ENCODE measurements at regions not wholly inside any gene's neighbourhood (a gene's known extent, or its start where the extent isn't known, plus 50 kb on each side); places are given as distances from the start of the nearest gene placed in this dataset.

DNA sequence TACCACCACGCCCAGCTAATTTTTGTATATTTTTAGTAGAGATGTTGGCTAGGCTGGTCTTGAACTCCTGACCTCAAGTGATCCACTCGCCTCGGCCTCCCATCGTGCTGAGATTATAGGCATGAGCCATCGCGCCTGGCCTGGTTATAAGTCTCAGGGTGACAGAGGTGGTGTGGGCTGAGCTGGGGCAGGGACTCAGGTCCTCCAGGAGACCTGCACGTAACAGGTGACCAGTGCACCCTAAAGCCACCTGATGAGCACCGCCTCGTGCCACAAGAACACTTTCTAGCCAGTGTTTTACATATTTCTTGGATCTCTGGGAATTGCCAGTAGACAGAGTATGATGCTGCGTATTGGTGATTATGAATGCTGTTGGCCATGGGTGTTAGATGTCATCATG, 136.5 kb upstream of the CPM start:
- Mint-ChIP-seq H3K27me3 (ENCODE audit: unreplicated experiment) (no peaks in the 10 kb centered on the region), H3K4me3 (ENCODE audit: low read depth, unreplicated experiment) (no peak overlapping the region), H3K4me1 (ENCODE audit: low read depth, unreplicated experiment) (peaks cover 57% of the 10 kb centered on the region), H3K9me3 (ENCODE audit: low read depth, unreplicated experiment) (no peaks in the 10 kb centered on the region), H3K36me3 (ENCODE audit: insufficient read depth, unreplicated experiment) (no peaks in the 10 kb centered on the region), H3K27ac (ENCODE audit: unreplicated experiment) (no peak overlapping the region)
- CTCF ChIA-PET: interaction anchor here (1.0 to 2.7 kb wide), 5 partner anchors 16 to 173 kb away, joined by 3 to 22 read pairs (median 6); no protein-coding TSS in a partner anchor
- BruUV-seq (replicated peaks): no TSS peak
- intact Hi-C loops (cut with micrococcal nuclease; ENCODE audit: unreplicated experiment): loop anchor here (2.0 to 5.0 kb wide), 4 partner anchors 17 to 205 kb away; no protein-coding TSS in a partner anchor
- TF ChIP-seq, protein P1, sequence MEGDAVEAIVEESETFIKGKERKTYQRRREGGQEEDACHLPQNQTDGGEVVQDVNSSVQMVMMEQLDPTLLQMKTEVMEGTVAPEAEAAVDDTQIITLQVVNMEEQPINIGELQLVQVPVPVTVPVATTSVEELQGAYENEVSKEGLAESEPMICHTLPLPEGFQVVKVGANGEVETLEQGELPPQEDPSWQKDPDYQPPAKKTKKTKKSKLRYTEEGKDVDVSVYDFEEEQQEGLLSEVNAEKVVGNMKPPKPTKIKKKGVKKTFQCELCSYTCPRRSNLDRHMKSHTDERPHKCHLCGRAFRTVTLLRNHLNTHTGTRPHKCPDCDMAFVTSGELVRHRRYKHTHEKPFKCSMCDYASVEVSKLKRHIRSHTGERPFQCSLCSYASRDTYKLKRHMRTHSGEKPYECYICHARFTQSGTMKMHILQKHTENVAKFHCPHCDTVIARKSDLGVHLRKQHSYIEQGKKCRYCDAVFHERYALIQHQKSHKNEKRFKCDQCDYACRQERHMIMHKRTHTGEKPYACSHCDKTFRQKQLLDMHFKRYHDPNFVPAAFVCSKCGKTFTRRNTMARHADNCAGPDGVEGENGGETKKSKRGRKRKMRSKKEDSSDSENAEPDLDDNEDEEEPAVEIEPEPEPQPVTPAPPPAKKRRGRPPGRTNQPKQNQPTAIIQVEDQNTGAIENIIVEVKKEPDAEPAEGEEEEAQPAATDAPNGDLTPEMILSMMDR (IDR thresholded peaks at IDR 0.05; ENCODE audit: unreplicated experiment): no peak
- DNase-seq: no peak

DNA sequence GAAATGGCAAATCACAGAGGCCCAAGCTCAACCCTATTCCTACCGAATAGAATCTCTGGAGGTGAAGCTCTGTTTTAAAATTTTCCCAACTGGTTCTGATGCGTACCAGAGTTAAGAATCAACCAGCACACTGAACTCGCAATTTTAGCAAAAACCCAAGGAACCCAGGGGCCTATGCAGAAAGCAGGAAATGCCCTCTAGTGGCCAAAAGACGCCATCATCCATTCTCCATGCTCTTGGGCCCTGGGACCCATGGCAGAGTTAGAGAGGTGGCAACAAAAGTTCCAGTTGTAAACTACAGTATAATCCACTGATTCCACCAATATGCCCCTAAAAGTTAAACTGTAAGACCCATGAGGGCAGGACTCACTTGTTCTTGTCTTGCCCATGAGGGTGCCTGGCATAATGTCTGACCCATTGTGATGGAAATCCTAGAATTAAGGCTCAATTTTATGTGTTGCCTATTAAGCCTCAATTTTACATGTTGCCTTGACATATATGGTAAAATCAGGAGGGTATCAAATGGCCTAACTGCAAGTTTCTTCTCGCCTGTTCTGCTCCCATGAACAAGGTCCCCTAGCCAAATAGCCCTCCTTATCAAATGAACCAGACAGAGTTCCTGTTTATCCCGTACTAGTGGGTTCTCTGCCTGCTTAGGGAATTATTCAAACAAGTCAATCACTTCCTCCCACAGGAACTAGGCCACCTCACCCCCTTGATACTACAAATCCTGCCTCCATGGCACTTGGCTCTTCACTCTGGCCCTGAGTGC, 137.5 kb upstream of the CPM start:
- H3K27ac Mint-ChIP-seq (ENCODE audit: unreplicated experiment): no peak overlapping the region
- no peaks in the 10 kb centered on the region for H3K36me3 Mint-ChIP-seq (ENCODE audit: insufficient read depth, unreplicated experiment)
- TF ChIP-seq, protein P1 (IDR thresholded peaks at IDR 0.05; ENCODE audit: unreplicated experiment): peak; percentile 76
- no peak overlapping the region for H3K4me3 Mint-ChIP-seq (ENCODE audit: low read depth, unreplicated experiment)
- CTCF ChIA-PET: interaction anchor here (0.7 to 2.7 kb wide), 4 partner anchors 17 to 171 kb away, joined by 3 to 22 read pairs (median 7); no protein-coding TSS in a partner anchor
- intact Hi-C loops (cut with micrococcal nuclease; ENCODE audit: unreplicated experiment): loop anchor here (1.0 kb wide), 1 partner anchor 171 kb away; no protein-coding TSS in a partner anchor
- no peaks in the 10 kb centered on the region for H3K9me3 Mint-ChIP-seq (ENCODE audit: low read depth, unreplicated experiment)
- H3K4me1 Mint-ChIP-seq (ENCODE audit: low read depth, unreplicated experiment): peaks cover 49% of the 10 kb centered on the region
- DNase-seq: peak; percentile 76
- no peaks in the 10 kb centered on the region for H3K27me3 Mint-ChIP-seq (ENCODE audit: unreplicated experiment)
- BruUV-seq (replicated peaks): no TSS peak

DNA sequence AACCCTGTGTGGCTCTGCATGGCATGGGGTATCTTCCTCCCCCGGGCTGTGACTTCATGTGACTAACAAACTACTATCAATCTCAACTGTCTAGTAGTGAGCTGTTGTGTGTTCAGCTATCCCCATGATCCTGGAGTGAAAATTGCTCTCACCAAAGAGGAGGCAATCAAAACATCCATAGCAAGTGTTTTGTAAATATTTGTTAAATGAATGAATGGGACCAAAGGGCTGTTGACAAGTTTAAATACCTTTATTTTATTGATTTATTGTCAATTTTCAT, 138.1 kb upstream of the CPM start:
- BruUV-seq (replicated peaks): no TSS peak
- no peaks in the 10 kb centered on the region for H3K27me3 Mint-ChIP-seq (ENCODE audit: unreplicated experiment)
- peaks cover 43% of the 10 kb centered on the region for H3K4me1 Mint-ChIP-seq (ENCODE audit: low read depth, unreplicated experiment)
- CTCF ChIA-PET: no interaction called here
- H3K27ac Mint-ChIP-seq (ENCODE audit: unreplicated experiment): no peak overlapping the region
- TF ChIP-seq, protein P1 (IDR thresholded peaks at IDR 0.05; ENCODE audit: unreplicated experiment): no peak
- DNase-seq: no peak
- H3K9me3 Mint-ChIP-seq (ENCODE audit: low read depth, unreplicated experiment): no peaks in the 10 kb centered on the region
- H3K4me3 Mint-ChIP-seq (ENCODE audit: low read depth, unreplicated experiment): no peak overlapping the region
- intact Hi-C loops (cut with micrococcal nuclease; ENCODE audit: unreplicated experiment): no loop called here
- H3K36me3 Mint-ChIP-seq (ENCODE audit: insufficient read depth, unreplicated experiment): no peaks in the 10 kb centered on the region

DNA sequence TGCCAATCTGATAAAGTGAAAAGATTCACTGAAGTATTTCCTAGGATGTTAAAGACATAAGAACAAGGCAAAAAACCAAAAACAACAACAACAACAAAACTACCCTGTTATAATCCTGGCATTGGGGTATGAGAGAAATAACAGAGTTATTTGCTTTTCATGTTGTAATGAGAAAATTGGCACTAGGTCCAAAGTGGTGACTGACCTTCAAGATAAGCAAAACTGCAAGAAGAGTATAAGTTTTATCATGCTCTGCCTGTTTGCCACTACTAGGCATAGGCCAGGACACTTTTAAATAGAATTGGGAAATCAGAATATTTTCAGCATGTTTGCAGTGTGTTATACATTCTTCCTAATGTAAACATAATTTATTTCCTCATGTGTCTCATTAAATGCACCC, 140.1 kb upstream of the CPM start:
- intact Hi-C loops (cut with micrococcal nuclease; ENCODE audit: unreplicated experiment): no loop called here

More for the DNA sequence above, 140.1 kb upstream of the CPM start:
- Mint-ChIP-seq H3K36me3 (ENCODE audit: insufficient read depth, unreplicated experiment) (no peaks in the 10 kb centered on the region), H3K4me1 (ENCODE audit: low read depth, unreplicated experiment) (peaks cover 23% of the 10 kb centered on the region), H3K27ac (ENCODE audit: unreplicated experiment) (no peak overlapping the region), H3K4me3 (ENCODE audit: low read depth, unreplicated experiment) (no peak overlapping the region), H3K27me3 (ENCODE audit: unreplicated experiment) (no peaks in the 10 kb centered on the region), H3K9me3 (ENCODE audit: low read depth, unreplicated experiment) (peaks cover 2% of the 10 kb centered on the region)
- no peak for DNase-seq
- CTCF ChIA-PET: no interaction called here
- TF ChIP-seq, protein P1 (IDR thresholded peaks at IDR 0.05; ENCODE audit: unreplicated experiment): no peak
- no TSS peak for BruUV-seq (replicated peaks)
